WTC11 (cell line): ENCODE measurements at regions not wholly inside any gene's neighbourhood (a gene's known extent, or its start where the extent isn't known, plus 50 kb on each side); places are given as distances from the start of the nearest gene placed in this dataset.

ENCODE experiments used
- ATAC-seq: fragments of 200-7000 bp; cut with Tn5 transposase; 2 replicates; pipeline ENCODE4 v1.10.0; 2021; ENCODE audit warnings: mild to moderate bottlenecking, moderate library complexity
- CTCF ChIA-PET: fragments of 300-600 bp; sonication (Branson Sonifier 250); formaldehyde crosslinking; loops from one replicate; lab custom pipeline; 2021; ENCODE audit warnings: antibody characterized with exemption; lab: Charles Lee
- POLR2A ChIA-PET: fragments of 350-600 bp; sonication (Branson Sonifier 250); formaldehyde crosslinking; loops from one replicate; lab custom pipeline; 2021; ENCODE audit warnings: antibody characterized with exemption; lab: Charles Lee
- DNase-seq: peaks from one replicate; pipeline ENCODE4 v3.0.0; 2021; ENCODE audit warnings: low spot score
- H3K27ac Mint-ChIP-seq: 2 replicates; pipeline ENCODE4 v1.8.0; 2021; ENCODE audit warnings: mixed read lengths
- H3K27me3 Mint-ChIP-seq: 2 replicates; pipeline ENCODE4 v1.8.0; 2021; ENCODE audit warnings: low read depth, mild to moderate bottlenecking, moderate library complexity, mixed read lengths
- H3K36me3 Mint-ChIP-seq: 2 replicates; pipeline ENCODE4 v1.8.0; 2021; ENCODE audit warnings: mixed read lengths
- H3K4me1 Mint-ChIP-seq: 2 replicates; pipeline ENCODE4 v1.8.0; 2022; ENCODE audit warnings: mixed read lengths
- H3K4me3 Mint-ChIP-seq: 2 replicates; pipeline ENCODE4 v1.8.0; 2021; ENCODE audit warnings: mild to moderate bottlenecking, moderate library complexity, mixed read lengths
- H3K9me3 Mint-ChIP-seq: 2 replicates; pipeline ENCODE4 v1.8.0; 2021; ENCODE audit warnings: mixed read lengths
- CTCF ChIP-seq: fragments of 200-600 bp; IDR thresholded peaks from 2 replicates; pipeline ENCODE4 v1.8.0; 2022; ENCODE audit warnings: antibody characterized with exemption
- EMX1 ChIP-seq: fragments of 250-450 bp; sonication (Bioruptor Pico); IDR thresholded peaks from 2 replicates; pipeline ENCODE4 v1.8.0; 2021; ENCODE audit warnings: mild to moderate bottlenecking
- ESRRA ChIP-seq: sonication (generic); formaldehyde crosslinking; IDR thresholded peaks from 2 replicates; pipeline ENCODE4 v1.8.1; 2022; ENCODE audit warnings: mild to moderate bottlenecking, missing genetic modification reagents, borderline replicate concordance
- FOXJ3 ChIP-seq: sonication (generic); formaldehyde crosslinking; IDR thresholded peaks from 2 replicates; pipeline ENCODE4 v1.9.0; 2021; ENCODE audit warnings: missing genetic modification reagents, mild to moderate bottlenecking, borderline replicate concordance
- FOXK1 ChIP-seq: sonication (generic); formaldehyde crosslinking; IDR thresholded peaks from 2 replicates; pipeline ENCODE4 v1.8.0; 2022; ENCODE audit warnings: mild to moderate bottlenecking, moderate library complexity, missing genetic modification reagents
- GABPB1 ChIP-seq: sonication (generic); formaldehyde crosslinking; IDR thresholded peaks from 2 replicates; pipeline ENCODE4 v1.8.1; 2023; ENCODE audit warnings: mild to moderate bottlenecking, missing genetic modification reagents
- HMGA2 ChIP-seq: fragments of 250-450 bp; sonication (Bioruptor Pico); IDR thresholded peaks from 2 replicates; pipeline ENCODE4 v1.4.0; 2021; ENCODE audit warnings: mild to moderate bottlenecking, moderate library complexity
- MAX ChIP-seq: sonication (generic); formaldehyde crosslinking; IDR thresholded peaks from 2 replicates; pipeline ENCODE4 v1.8.0; 2022; ENCODE audit warnings: mild to moderate bottlenecking, missing genetic modification reagents
- MXD4 ChIP-seq: fragments of 250-450 bp; sonication (Bioruptor Pico); IDR thresholded peaks from 2 replicates; pipeline ENCODE4 v1.8.0; 2021; ENCODE audit warnings: mild to moderate bottlenecking, moderate library complexity, borderline replicate concordance
- NFE2L1 ChIP-seq: sonication (generic); formaldehyde crosslinking; IDR thresholded peaks from 2 replicates; pipeline ENCODE4 v1.8.1; 2023; ENCODE audit warnings: missing genetic modification reagents
- NR3C1 ChIP-seq: sonication (generic); formaldehyde crosslinking; conservative IDR thresholded peaks from 2 replicates; pipeline ENCODE4 v1.8.1; 2023; ENCODE audit warnings: low read depth, mild to moderate bottlenecking, missing genetic modification reagents
- PRRX2 ChIP-seq: fragments of 250-450 bp; sonication (Bioruptor Pico); IDR thresholded peaks from 2 replicates; pipeline ENCODE4 v1.8.0; 2021; ENCODE audit warnings: mild to moderate bottlenecking
- SMAD4 ChIP-seq: sonication (generic); formaldehyde crosslinking; IDR thresholded peaks from 2 replicates; pipeline ENCODE4 v1.8.0; 2022; ENCODE audit warnings: mild to moderate bottlenecking, missing genetic modification reagents
- SP1 ChIP-seq: sonication (generic); formaldehyde crosslinking; conservative IDR thresholded peaks from 2 replicates; pipeline ENCODE4 v1.8.1; 2022; ENCODE audit warnings: missing genetic modification reagents
- ZNF232 ChIP-seq: sonication (generic); formaldehyde crosslinking; IDR thresholded peaks from 2 replicates; pipeline ENCODE4 v1.8.0; 2022; ENCODE audit warnings: mild to moderate bottlenecking, missing genetic modification reagents
- ZNF423 ChIP-seq: fragments of 250-450 bp; sonication (Bioruptor Pico); IDR thresholded peaks from 2 replicates; pipeline ENCODE4 v2.1.2; 2022; ENCODE audit warnings: mild to moderate bottlenecking, moderate library complexity
- TF ChIP-seq, protein P1 (sequence below): sonication (generic); formaldehyde crosslinking; IDR thresholded peaks from 2 replicates; pipeline ENCODE4 v1.8.0; 2023; ENCODE audit warnings: missing genetic modification reagents, mild to moderate bottlenecking, borderline replicate concordance
- TF ChIP-seq, protein P2 (sequence below): sonication (generic); formaldehyde crosslinking; IDR thresholded peaks from 2 replicates; pipeline ENCODE4 v1.8.1; 2023; ENCODE audit warnings: mild to moderate bottlenecking, missing genetic modification reagents
- TF ChIP-seq, protein P3 (sequence below): sonication (generic); formaldehyde crosslinking; IDR thresholded peaks from 2 replicates; pipeline ENCODE4 v1.8.1; 2022; ENCODE audit warnings: mild to moderate bottlenecking, moderate library complexity, missing genetic modification reagents
- TF ChIP-seq, protein P4 (sequence below): sonication (generic); formaldehyde crosslinking; IDR thresholded peaks from 2 replicates; pipeline ENCODE4 v1.8.0; 2023; ENCODE audit warnings: mild to moderate bottlenecking, missing genetic modification reagents
- TF ChIP-seq, protein P5 (sequence below): sonication (generic); formaldehyde crosslinking; IDR thresholded peaks from 2 replicates; pipeline ENCODE4 v1.8.0; 2022; ENCODE audit warnings: mild to moderate bottlenecking, missing genetic modification reagents

DNA sequence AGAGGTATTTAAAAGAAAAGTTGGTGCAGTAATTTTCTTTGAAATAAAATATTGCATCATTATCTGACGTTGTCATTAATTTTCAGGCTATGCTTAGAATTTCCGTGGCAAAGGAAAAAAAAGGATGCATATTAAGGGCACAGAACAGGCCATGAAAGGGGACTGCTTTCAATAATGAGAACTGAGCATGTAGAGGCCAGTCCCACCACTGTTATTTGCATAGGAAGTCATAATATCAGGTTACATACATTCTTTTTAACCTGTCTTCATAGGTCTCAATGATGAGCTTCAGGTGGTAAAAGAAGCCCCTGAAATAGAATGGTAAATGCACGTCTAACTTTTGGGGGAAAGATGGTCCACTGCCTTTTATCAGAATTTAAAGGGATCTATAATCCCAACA, 272.1 kb upstream of the ALCAM start:
- CTCF ChIA-PET = no interaction called here

DNA sequence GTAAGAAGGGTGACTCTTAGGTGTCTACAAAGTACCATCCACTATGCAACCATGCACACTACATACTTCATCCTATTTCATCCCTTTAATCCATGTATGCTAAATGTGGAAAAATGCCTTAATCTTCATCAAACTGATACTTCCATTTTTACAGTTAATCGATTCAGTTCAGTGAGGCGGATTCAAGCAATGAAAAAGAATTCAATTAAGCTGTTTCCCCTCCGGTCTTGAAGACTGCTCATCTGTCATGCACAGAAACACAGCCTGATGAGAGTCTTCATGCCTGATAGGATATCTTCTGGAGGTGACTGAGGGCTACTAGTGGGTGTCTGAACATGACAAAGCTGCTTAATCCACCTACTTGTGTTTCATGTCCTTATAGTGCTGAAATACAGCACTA, 270.6 kb upstream of the ALCAM start:
- Mint-ChIP-seq H3K4me1 (peaks cover 10% of the 10 kb centered on the region), H3K4me3 (no peak overlapping the region), H3K36me3 (peaks cover 12% of the 10 kb centered on the region; the same call in 1 of the 2 replicates), H3K27me3 (no peaks in the 10 kb centered on the region), H3K9me3 (peaks cover 27% of the 10 kb centered on the region), H3K27ac (no peak overlapping the region; the same call in 1 of the 2 replicates)
- ChIA-PET CTCF (no interaction called here), POLR2A (no interaction called here)
- TF ChIP-seq NFE2L1 (CRISPR knock-in tag) (no peak), FOXJ3 (CRISPR knock-in tag) (no peak), ZNF232 (CRISPR knock-in tag) (no peak), MAX (no peak), MXD4 (CRISPR knock-in tag) (no peak), ZNF423 (CRISPR knock-in tag) (no peak), PRRX2 (CRISPR knock-in tag) (no peak), SMAD4 (CRISPR knock-in tag) (no peak), CTCF (no peak), NR3C1 (CRISPR knock-in tag) (no peak), GABPB1 (no peak), ESRRA (CRISPR knock-in tag) (no peak)
- TF ChIP-seq, protein P1, sequence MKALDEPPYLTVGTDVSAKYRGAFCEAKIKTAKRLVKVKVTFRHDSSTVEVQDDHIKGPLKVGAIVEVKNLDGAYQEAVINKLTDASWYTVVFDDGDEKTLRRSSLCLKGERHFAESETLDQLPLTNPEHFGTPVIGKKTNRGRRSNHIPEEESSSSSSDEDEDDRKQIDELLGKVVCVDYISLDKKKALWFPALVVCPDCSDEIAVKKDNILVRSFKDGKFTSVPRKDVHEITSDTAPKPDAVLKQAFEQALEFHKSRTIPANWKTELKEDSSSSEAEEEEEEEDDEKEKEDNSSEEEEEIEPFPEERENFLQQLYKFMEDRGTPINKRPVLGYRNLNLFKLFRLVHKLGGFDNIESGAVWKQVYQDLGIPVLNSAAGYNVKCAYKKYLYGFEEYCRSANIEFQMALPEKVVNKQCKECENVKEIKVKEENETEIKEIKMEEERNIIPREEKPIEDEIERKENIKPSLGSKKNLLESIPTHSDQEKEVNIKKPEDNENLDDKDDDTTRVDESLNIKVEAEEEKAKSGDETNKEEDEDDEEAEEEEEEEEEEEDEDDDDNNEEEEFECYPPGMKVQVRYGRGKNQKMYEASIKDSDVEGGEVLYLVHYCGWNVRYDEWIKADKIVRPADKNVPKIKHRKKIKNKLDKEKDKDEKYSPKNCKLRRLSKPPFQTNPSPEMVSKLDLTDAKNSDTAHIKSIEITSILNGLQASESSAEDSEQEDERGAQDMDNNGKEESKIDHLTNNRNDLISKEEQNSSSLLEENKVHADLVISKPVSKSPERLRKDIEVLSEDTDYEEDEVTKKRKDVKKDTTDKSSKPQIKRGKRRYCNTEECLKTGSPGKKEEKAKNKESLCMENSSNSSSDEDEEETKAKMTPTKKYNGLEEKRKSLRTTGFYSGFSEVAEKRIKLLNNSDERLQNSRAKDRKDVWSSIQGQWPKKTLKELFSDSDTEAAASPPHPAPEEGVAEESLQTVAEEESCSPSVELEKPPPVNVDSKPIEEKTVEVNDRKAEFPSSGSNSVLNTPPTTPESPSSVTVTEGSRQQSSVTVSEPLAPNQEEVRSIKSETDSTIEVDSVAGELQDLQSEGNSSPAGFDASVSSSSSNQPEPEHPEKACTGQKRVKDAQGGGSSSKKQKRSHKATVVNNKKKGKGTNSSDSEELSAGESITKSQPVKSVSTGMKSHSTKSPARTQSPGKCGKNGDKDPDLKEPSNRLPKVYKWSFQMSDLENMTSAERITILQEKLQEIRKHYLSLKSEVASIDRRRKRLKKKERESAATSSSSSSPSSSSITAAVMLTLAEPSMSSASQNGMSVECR = no peak
- TF ChIP-seq, protein P2, sequence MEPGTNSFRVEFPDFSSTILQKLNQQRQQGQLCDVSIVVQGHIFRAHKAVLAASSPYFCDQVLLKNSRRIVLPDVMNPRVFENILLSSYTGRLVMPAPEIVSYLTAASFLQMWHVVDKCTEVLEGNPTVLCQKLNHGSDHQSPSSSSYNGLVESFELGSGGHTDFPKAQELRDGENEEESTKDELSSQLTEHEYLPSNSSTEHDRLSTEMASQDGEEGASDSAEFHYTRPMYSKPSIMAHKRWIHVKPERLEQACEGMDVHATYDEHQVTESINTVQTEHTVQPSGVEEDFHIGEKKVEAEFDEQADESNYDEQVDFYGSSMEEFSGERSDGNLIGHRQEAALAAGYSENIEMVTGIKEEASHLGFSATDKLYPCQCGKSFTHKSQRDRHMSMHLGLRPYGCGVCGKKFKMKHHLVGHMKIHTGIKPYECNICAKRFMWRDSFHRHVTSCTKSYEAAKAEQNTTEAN (CRISPR knock-in tag) = no peak
- TF ChIP-seq, protein P3, sequence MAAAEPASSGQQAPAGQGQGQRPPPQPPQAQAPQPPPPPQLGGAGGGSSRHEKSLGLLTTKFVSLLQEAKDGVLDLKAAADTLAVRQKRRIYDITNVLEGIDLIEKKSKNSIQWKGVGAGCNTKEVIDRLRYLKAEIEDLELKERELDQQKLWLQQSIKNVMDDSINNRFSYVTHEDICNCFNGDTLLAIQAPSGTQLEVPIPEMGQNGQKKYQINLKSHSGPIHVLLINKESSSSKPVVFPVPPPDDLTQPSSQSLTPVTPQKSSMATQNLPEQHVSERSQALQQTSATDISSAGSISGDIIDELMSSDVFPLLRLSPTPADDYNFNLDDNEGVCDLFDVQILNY = no peak
- DNase-seq = no peak
- ATAC-seq = no peak

More for the DNA sequence above, 272.1 kb upstream of the ALCAM start:
- Mint-ChIP-seq H3K36me3 (peaks cover 12% of the 10 kb centered on the region; the same call in 1 of the 2 replicates), H3K4me3 (no peak overlapping the region), H3K4me1 (peaks cover 10% of the 10 kb centered on the region), H3K9me3 (peaks cover 27% of the 10 kb centered on the region), H3K27me3 (no peaks in the 10 kb centered on the region), H3K27ac (no peak overlapping the region)
- POLR2A ChIA-PET = no interaction called here
- TF ChIP-seq FOXK1 (CRISPR knock-in tag) = no peak
- no peak for TF ChIP-seq EMX1 (CRISPR knock-in tag)
- TF ChIP-seq, protein P4, sequence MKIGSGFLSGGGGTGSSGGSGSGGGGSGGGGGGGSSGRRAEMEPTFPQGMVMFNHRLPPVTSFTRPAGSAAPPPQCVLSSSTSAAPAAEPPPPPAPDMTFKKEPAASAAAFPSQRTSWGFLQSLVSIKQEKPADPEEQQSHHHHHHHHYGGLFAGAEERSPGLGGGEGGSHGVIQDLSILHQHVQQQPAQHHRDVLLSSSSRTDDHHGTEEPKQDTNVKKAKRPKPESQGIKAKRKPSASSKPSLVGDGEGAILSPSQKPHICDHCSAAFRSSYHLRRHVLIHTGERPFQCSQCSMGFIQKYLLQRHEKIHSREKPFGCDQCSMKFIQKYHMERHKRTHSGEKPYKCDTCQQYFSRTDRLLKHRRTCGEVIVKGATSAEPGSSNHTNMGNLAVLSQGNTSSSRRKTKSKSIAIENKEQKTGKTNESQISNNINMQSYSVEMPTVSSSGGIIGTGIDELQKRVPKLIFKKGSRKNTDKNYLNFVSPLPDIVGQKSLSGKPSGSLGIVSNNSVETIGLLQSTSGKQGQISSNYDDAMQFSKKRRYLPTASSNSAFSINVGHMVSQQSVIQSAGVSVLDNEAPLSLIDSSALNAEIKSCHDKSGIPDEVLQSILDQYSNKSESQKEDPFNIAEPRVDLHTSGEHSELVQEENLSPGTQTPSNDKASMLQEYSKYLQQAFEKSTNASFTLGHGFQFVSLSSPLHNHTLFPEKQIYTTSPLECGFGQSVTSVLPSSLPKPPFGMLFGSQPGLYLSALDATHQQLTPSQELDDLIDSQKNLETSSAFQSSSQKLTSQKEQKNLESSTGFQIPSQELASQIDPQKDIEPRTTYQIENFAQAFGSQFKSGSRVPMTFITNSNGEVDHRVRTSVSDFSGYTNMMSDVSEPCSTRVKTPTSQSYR = no peak
- no peak for TF ChIP-seq HMGA2
- TF ChIP-seq SP1 (CRISPR knock-in tag) = no peak
- TF ChIP-seq, protein P5, sequence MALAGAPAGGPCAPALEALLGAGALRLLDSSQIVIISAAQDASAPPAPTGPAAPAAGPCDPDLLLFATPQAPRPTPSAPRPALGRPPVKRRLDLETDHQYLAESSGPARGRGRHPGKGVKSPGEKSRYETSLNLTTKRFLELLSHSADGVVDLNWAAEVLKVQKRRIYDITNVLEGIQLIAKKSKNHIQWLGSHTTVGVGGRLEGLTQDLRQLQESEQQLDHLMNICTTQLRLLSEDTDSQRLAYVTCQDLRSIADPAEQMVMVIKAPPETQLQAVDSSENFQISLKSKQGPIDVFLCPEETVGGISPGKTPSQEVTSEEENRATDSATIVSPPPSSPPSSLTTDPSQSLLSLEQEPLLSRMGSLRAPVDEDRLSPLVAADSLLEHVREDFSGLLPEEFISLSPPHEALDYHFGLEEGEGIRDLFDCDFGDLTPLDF (CRISPR knock-in tag) = no peak
- no peak for DNase-seq
- ATAC-seq = peak; percentile 70
